ENCODE measurements at regions not wholly inside any gene's neighbourhood (a gene's known extent, or its start where the extent isn't known, plus 50 kb on each side); places are given as distances from the start of the nearest gene placed in this dataset.

- TF ChIP-seq ZNF142 (CRISPR knock-in tag; IDR thresholded peaks at IDR 0.05), result no peak
- TF ChIP-seq POLR2A (IDR thresholded peaks at IDR 0.05; ENCODE audit: insufficient read depth in 1 of 2, low read depth in 2 of 2, low read length in 2 of 2), result no peak
- no peak for TF ChIP-seq ZNF780A (CRISPR knock-in tag; IDR thresholded peaks at IDR 0.05)
- no peak for TF ChIP-seq ZNF44 (CRISPR knock-in tag; IDR thresholded peaks at IDR 0.05)
- TF ChIP-seq ZNF598 (CRISPR knock-in tag; IDR thresholded peaks at IDR 0.05; ENCODE audit: borderline replicate concordance), result no peak
Measured at GRCh38 chr10:128257428-128257827, 131.2 kb upstream of the MKI67 start (continued).

GRCh38 chr10:128258421-128258976 is 132.3 kb upstream of the MKI67 start:
- in situ Hi-C loops (cut with HindIII; ENCODE audit: extremely low pct_ligation_motif_present, low pct_unique_long_range_greater_than_20kb) (loop anchor here (25.0 kb wide), 2 partner anchors 604 to 1704 kb away; partner anchors contain the start of gene EBF3), intact Hi-C loops (cut with micrococcal nuclease; ENCODE audit: unreplicated experiment) (no loop called here)
- 5% methylated on average over 3 of the region's 3 CpGs for WGBS (ENCODE audit: low lambda C conversion rate)
- Histone ChIP-seq H3K9me3 (ENCODE audit: low read length) (no peaks in the 10 kb centered on the region), H3K4me3 (replicated peaks in 1 of 3; ENCODE audit: insufficient read depth in 1 of 3, low read depth in 2 of 3, low read length in 3 of 3) (no peak overlapping the region), H3K79me2 (ENCODE audit: insufficient read depth, low read length) (no peaks in the 10 kb centered on the region), H3K36me3 (replicated peaks in 1 of 2; ENCODE audit: control insufficient read depth in 1 of 2, insufficient read depth in 2 of 2, low read length in 2 of 2) (no peaks in the 10 kb centered on the region), H3K9ac (ENCODE audit: insufficient read depth, low read depth, low read length) (no peak overlapping the region), H3K4me2 (ENCODE audit: low read depth, low read length) (no peak overlapping the region), H4K20me1 (ENCODE audit: insufficient read depth, low read length) (no peaks in the 10 kb centered on the region), H3K27me3 (ENCODE audit: control insufficient read depth in 1 of 2, insufficient read depth in 2 of 2, low read length in 2 of 2) (peaks cover 2 to 17% of the 10 kb centered on the region in 2 experiments; a peak in 1 of 5 replicates), H2AFZ (ENCODE audit: low read length) (no peak overlapping the region), H3K4me1 (ENCODE audit: insufficient read depth, low read length) (no peaks in the 10 kb centered on the region), H3K27ac (ENCODE audit: extremely low read length, insufficient read depth, low read length) (no peak overlapping the region)
- DNase-seq (ENCODE audit: low spot score) (no peak), ATAC-seq (no peak), FAIRE-seq (no peak)
- ChIA-PET CTCF (ENCODE audit: low intra/inter-chr PET ratio, low total read pairs) (no interaction called here), POLR2A (no interaction called here)
- no TSS peak for BruUV-seq (replicated peaks)
- TF ChIP-seq SMAD1 (CRISPR knock-in tag; IDR thresholded peaks at IDR 0.05; ENCODE audit: borderline replicate concordance, low read depth) (no peak), HDAC6 (IDR thresholded peaks at IDR 0.05; ENCODE audit: low read depth, low read length) (no peak), ZNF530 (CRISPR knock-in tag; IDR thresholded peaks at IDR 0.05; ENCODE audit: low read depth) (no peak), SRY (CRISPR knock-in tag; IDR thresholded peaks at IDR 0.05) (no peak), TAF1 (CRISPR knock-in tag; IDR thresholded peaks at IDR 0.05) (no peak), ZSCAN5A (CRISPR knock-in tag; IDR thresholded peaks at IDR 0.05; ENCODE audit: borderline replicate concordance) (no peak), HDAC1 (CRISPR knock-in tag; IDR thresholded peaks at IDR 0.05) (no peak), ZNF280B (CRISPR knock-in tag; IDR thresholded peaks at IDR 0.05; ENCODE audit: borderline replicate concordance) (no peak)

Measured in HepG2 (cell line).